SK-N-SH (cell line): ENCODE measurements at regions not wholly inside any gene's neighbourhood (a gene's known extent, or its start where the extent isn't known, plus 50 kb on each side); places are given as distances from the start of the nearest gene placed in this dataset.

Experiments
- FOXJ3 ChIP-seq: sonication (generic); formaldehyde crosslinking; IDR thresholded peaks from 2 replicates; pipeline ENCODE4 v1.5.1; 2020; ENCODE audit warnings: mild to moderate bottlenecking, missing genetic modification reagents
- POLR2AphosphoS5 ChIP-seq: IDR thresholded peaks from 2 replicates; pipeline ENCODE4 v1.6.1; 2012; ENCODE audit warnings: low read depth, low read length
- TAF1 ChIP-seq: IDR thresholded peaks from 2 replicates; pipeline ENCODE4 v1.6.1; 2012; ENCODE audit warnings: low read depth, mild to moderate bottlenecking, low read length, moderate library complexity, borderline replicate concordance
- YY1 ChIP-seq: IDR thresholded peaks from 2 replicates; pipeline ENCODE4 v1.4.0; 2012; ENCODE audit warnings: low read depth, mild to moderate bottlenecking
- TF ChIP-seq, protein P1 (sequence below): fragments of 200-600 bp; sonication (generic); IDR thresholded peaks from 2 replicates; pipeline ENCODE4 v1.6.1; 2017; ENCODE audit warnings: antibody characterized with exemption, mild to moderate bottlenecking, moderate library complexity
- TF ChIP-seq, protein P2 (sequence below): IDR thresholded peaks from 2 replicates; pipeline ENCODE4 v1.4.0; 2012; ENCODE audit warnings: low read depth

DNA sequence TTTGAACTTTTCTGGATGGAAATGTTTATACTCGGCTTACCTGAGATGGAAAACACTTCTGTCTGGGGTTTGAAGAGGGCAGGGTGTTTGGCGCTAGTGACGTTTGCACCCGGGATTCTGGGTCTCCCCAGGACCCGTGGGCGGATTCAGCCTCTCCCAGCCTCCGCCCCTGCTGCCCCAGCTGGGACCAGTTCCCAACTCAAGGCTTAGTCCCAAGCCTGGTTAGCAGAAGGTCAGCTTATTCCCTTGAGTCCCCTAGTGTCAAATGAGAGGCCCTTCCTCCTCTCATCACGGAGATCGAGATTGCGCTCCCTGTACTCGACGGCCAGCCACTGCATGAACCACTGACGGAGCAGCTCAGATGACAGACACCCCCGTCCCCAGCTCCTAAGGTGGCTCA, 123.2 kb downstream of the RTP5 start:
- no peak for TF ChIP-seq YY1
- TF ChIP-seq, protein P1, sequence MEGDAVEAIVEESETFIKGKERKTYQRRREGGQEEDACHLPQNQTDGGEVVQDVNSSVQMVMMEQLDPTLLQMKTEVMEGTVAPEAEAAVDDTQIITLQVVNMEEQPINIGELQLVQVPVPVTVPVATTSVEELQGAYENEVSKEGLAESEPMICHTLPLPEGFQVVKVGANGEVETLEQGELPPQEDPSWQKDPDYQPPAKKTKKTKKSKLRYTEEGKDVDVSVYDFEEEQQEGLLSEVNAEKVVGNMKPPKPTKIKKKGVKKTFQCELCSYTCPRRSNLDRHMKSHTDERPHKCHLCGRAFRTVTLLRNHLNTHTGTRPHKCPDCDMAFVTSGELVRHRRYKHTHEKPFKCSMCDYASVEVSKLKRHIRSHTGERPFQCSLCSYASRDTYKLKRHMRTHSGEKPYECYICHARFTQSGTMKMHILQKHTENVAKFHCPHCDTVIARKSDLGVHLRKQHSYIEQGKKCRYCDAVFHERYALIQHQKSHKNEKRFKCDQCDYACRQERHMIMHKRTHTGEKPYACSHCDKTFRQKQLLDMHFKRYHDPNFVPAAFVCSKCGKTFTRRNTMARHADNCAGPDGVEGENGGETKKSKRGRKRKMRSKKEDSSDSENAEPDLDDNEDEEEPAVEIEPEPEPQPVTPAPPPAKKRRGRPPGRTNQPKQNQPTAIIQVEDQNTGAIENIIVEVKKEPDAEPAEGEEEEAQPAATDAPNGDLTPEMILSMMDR, result no peak
- no peak for TF ChIP-seq FOXJ3 (CRISPR knock-in tag)
- TF ChIP-seq POLR2AphosphoS5, result no peak
- TF ChIP-seq TAF1, result no peak
- TF ChIP-seq, protein P2, sequence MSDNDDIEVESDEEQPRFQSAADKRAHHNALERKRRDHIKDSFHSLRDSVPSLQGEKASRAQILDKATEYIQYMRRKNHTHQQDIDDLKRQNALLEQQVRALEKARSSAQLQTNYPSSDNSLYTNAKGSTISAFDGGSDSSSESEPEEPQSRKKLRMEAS, result no peak
